ENCODE measurements at regions not wholly inside any gene's neighbourhood (a gene's known extent, or its start where the extent isn't known, plus 50 kb on each side); places are given as distances from the start of the nearest gene placed in this dataset.

- TF ChIP-seq CTCF (IDR thresholded peaks at IDR 0.05), result no peak
- TF ChIP-seq POLR2A (IDR thresholded peaks at IDR 0.05), result no peak
- no peak for TF ChIP-seq POLR2AphosphoS5 (IDR thresholded peaks at IDR 0.05)
Observed at GRCh38 chr10:43957267-43958070, 308.8 kb upstream of the ZNF32 start.
